Calu3 (cell line): ENCODE measurements at regions not wholly inside any gene's neighbourhood (a gene's known extent, or its start where the extent isn't known, plus 50 kb on each side); places are given as distances from the start of the nearest gene placed in this dataset.

ENCODE experiments used
- BruUV-seq: library from RNA; stranded (reverse); fragments of 400-500 nt; replicated peaks from 2 replicates; lab custom pipeline; 2021; lab: Mats Ljungman, UMichigan
- CTCF ChIA-PET: fragments of 300-600 bp; sonication (Branson Sonifier 250); formaldehyde crosslinking; loops from one replicate; lab custom pipeline; 2022; ENCODE audit warnings: antibody characterized with exemption; lab: Charles Lee
- DNase-seq: peaks from one replicate; pipeline ENCODE4 v3.0.0; 2022
- H3K27ac Mint-ChIP-seq: one replicate; pipeline ENCODE4 v1.8.0; 2022; ENCODE audit warnings: mixed read lengths; ENCODE audit not compliant: unreplicated experiment
- H3K27me3 Mint-ChIP-seq: one replicate; pipeline ENCODE4 v1.8.0; 2022; ENCODE audit warnings: mixed read lengths; ENCODE audit not compliant: unreplicated experiment
- H3K36me3 Mint-ChIP-seq: one replicate; pipeline ENCODE4 v1.8.0; 2022; ENCODE audit warnings: mild to moderate bottlenecking, moderate library complexity, mixed read lengths; ENCODE audit not compliant: insufficient read depth, unreplicated experiment
- H3K4me1 Mint-ChIP-seq: one replicate; pipeline ENCODE4 v1.8.0; 2022; ENCODE audit warnings: mild to moderate bottlenecking, low read depth, mixed read lengths; ENCODE audit not compliant: unreplicated experiment
- H3K4me3 Mint-ChIP-seq: one replicate; pipeline ENCODE4 v1.8.0; 2022; ENCODE audit warnings: mild to moderate bottlenecking, low read depth, moderate library complexity, mixed read lengths; ENCODE audit not compliant: unreplicated experiment
- H3K9me3 Mint-ChIP-seq: one replicate; pipeline ENCODE4 v1.8.0; 2022; ENCODE audit warnings: low read depth, mixed read lengths; ENCODE audit not compliant: unreplicated experiment
- intact Hi-C: fragments of 100-400 bp; cut with micrococcal nuclease; formaldehyde crosslinking; loops from one replicate; pipeline ENCODE4 v1.10.0; 2022; ENCODE audit not compliant: unreplicated experiment
- TF ChIP-seq, protein P1 (sequence below): fragments of 200-600 bp; IDR thresholded peaks from one replicate; pipeline ENCODE4 v1.8.0; 2022; ENCODE audit warnings: antibody characterized with exemption; ENCODE audit not compliant: unreplicated experiment

DNA sequence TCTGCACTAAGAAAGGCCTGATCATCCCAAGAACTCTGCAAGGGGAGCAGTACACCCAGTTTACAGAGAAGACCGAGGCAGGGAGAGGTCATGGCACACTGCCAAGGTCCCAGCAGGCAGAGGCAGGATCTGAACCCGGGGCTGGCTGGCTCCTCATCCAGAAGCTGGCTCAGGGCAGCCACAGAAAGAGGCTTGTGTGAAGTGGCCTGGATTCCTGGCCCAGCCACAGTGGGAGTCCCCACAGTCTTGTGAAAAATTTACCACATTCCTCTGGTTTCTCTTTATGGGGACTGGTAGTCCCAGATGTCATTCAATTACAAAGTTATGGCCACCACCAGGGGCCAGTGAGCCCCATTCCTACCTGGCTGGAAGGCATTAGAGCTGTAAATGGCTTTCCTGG is 440.5 kb downstream of the MIAT start:
- BruUV-seq: no TSS peak
- CTCF ChIA-PET: no interaction called here
- intact Hi-C loops: no loop called here
- peaks cover 24% of the 10 kb centered on the region for H3K27me3 Mint-ChIP-seq
- no peak for DNase-seq
- H3K27ac Mint-ChIP-seq: no peak overlapping the region
- H3K4me3 Mint-ChIP-seq: no peak overlapping the region
- TF ChIP-seq, protein P1, sequence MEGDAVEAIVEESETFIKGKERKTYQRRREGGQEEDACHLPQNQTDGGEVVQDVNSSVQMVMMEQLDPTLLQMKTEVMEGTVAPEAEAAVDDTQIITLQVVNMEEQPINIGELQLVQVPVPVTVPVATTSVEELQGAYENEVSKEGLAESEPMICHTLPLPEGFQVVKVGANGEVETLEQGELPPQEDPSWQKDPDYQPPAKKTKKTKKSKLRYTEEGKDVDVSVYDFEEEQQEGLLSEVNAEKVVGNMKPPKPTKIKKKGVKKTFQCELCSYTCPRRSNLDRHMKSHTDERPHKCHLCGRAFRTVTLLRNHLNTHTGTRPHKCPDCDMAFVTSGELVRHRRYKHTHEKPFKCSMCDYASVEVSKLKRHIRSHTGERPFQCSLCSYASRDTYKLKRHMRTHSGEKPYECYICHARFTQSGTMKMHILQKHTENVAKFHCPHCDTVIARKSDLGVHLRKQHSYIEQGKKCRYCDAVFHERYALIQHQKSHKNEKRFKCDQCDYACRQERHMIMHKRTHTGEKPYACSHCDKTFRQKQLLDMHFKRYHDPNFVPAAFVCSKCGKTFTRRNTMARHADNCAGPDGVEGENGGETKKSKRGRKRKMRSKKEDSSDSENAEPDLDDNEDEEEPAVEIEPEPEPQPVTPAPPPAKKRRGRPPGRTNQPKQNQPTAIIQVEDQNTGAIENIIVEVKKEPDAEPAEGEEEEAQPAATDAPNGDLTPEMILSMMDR: no peak
- H3K9me3 Mint-ChIP-seq: no peaks in the 10 kb centered on the region
- H3K4me1 Mint-ChIP-seq: peaks cover 31% of the 10 kb centered on the region
- H3K36me3 Mint-ChIP-seq: no peaks in the 10 kb centered on the region

DNA sequence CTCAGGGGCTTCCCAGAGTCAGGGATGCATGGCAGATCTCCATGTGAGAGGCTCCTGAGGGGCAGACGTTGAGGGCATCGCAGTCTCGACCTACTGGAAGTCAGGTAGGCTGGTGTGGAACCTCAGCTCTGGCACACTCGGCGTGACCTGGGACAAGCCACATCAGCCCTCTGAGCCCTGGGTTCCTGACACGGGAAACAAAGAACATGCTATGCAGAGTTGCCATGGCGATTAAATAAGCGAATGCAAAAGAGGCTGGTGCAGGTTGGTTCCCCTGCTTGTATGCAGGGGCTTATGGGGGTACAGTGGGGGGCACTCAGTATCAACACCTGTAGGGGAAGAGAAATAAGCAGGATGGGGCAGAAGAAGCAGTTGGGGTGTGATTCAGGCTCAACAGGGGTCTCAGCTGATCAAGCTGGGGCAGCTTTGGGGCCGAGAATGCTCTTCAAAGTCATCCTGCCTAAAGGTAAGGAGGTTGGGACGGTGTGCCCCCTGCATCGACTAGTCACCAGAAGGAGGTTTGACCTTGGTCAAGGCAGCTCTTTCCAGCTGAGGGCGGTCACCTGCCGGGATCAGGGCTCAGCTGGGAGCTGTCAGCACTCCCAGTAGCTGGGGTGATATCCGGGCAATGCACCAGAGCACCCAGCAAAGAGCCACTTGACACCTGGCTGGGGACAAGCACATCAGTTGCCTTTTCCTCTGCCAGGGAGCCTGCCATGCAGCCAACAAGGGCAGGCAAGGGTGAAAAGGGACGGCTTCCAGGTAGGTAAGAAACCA is 442.7 kb downstream of the MIAT start:
- Mint-ChIP-seq H3K4me1 (peaks cover 31% of the 10 kb centered on the region), H3K27me3 (peaks cover 24% of the 10 kb centered on the region), H3K4me3 (peak overlapping the region; percentile 9), H3K9me3 (peaks cover 1% of the 10 kb centered on the region), H3K27ac (no peak overlapping the region), H3K36me3 (no peaks in the 10 kb centered on the region)
- no peak for DNase-seq
- CTCF ChIA-PET: interaction anchor here (1.3 kb wide), 1 partner anchor 15 kb away, joined by 3 read pairs; no protein-coding TSS in a partner anchor
- no TSS peak for BruUV-seq
- TF ChIP-seq, protein P1: no peak
- intact Hi-C loops: no loop called here

DNA sequence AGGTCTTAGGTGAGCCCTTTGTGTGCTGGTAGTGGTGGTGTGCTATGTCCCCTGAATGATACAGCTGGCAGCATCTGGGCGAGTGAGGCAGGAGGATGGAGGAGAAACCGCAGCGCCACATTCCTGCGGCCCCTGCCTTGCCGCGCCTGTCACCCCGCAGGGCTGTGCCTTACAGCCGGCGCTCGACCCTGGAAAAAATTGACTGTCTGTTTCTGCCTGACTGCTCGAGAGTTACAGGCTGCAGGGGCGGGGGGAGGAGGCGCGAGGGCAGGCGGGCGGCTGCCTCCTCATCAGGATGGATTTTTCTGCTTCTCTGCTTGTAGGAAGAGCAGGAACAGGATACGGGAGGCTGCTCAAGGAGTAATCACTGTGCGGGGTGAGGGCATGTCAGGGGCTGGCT is 443.4 kb downstream of the MIAT start:
- TF ChIP-seq, protein P1: no peak
- intact Hi-C loops: no loop called here
- Mint-ChIP-seq H3K4me1 (peaks cover 31% of the 10 kb centered on the region), H3K9me3 (peaks cover 4% of the 10 kb centered on the region), H3K4me3 (peak overlapping the region; percentile 9), H3K36me3 (no peaks in the 10 kb centered on the region), H3K27me3 (peaks cover 24% of the 10 kb centered on the region), H3K27ac (no peak overlapping the region)
- peak; percentile 47 for DNase-seq
- CTCF ChIA-PET: interaction anchor here (1.3 kb wide), 1 partner anchor 16 kb away, joined by 3 read pairs; no protein-coding TSS in a partner anchor
- no TSS peak for BruUV-seq

DNA sequence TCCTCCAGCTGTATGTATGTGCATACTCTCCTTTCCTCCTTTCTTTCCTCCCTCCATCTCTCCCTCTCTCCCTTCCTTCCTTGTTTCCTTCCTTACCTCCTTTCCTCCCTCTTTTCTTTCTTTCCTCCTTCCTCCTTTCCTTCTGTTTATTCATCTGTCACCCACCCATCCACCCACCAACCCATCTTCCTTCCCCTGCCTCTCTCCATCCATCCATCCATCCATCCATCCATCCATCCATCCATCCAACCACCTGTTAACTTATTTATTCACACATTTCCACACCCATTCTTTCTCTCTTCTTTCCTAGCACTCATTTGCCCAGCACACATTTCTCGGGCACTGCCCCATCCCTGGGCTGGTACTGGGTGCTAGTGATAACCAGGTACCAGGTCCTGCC is 443.9 kb downstream of the MIAT start:
- DNase-seq: no peak
- peaks cover 31% of the 10 kb centered on the region for H3K4me1 Mint-ChIP-seq
- no TSS peak for BruUV-seq
- no peak overlapping the region for H3K27ac Mint-ChIP-seq
- CTCF ChIA-PET: no interaction called here
- peaks cover 4% of the 10 kb centered on the region for H3K9me3 Mint-ChIP-seq
- intact Hi-C loops: no loop called here
- TF ChIP-seq, protein P1: no peak
- peaks cover 24% of the 10 kb centered on the region for H3K27me3 Mint-ChIP-seq
- H3K36me3 Mint-ChIP-seq: no peaks in the 10 kb centered on the region
- H3K4me3 Mint-ChIP-seq: peak overlapping the region; percentile 9
